ENCODE measurements at regions not wholly inside any gene's neighbourhood (a gene's known extent, or its start where the extent isn't known, plus 50 kb on each side); places are given as distances from the start of the nearest gene placed in this dataset.

DNA sequence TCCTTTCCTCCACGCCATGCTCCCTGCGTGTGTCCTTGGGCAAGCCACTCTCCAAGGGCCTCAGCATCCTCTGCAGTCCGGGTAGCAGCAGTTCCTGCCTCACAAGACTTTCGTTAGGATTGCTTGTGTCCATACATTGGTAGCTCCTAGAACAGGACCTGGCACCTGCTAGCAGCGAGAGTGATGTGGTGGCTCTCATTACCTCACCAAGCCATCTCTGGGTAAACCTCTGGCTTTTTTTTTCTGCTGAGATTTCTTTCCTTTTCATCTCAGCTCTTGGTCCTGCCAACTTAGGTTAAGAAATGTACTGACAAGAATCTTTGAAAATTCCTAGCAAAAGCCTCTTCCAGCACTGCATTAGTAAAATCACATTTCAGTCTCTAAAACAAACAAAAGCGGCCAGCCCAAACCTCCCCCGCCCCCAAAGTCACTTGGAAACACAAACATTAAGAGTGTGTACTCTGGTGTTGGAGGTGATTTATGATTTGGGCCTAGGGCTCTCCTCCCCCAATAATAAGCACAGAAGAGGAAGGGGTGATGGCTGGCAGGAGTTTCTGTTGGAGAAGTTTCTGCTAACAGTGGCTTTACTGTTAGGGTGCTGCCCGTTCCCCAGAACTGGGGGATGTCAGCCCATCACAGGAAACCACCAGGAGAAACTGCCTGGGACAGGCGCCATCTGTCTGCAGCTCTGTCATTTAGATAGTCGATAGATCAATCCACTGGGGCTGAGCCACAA lies 199.2 kb downstream of the CD83 start:
- H3K4me3 ChIP-seq (ENCODE audit: control insufficient read depth, low read depth, low read length): no peak overlapping the region
- TF ChIP-seq, protein P1, sequence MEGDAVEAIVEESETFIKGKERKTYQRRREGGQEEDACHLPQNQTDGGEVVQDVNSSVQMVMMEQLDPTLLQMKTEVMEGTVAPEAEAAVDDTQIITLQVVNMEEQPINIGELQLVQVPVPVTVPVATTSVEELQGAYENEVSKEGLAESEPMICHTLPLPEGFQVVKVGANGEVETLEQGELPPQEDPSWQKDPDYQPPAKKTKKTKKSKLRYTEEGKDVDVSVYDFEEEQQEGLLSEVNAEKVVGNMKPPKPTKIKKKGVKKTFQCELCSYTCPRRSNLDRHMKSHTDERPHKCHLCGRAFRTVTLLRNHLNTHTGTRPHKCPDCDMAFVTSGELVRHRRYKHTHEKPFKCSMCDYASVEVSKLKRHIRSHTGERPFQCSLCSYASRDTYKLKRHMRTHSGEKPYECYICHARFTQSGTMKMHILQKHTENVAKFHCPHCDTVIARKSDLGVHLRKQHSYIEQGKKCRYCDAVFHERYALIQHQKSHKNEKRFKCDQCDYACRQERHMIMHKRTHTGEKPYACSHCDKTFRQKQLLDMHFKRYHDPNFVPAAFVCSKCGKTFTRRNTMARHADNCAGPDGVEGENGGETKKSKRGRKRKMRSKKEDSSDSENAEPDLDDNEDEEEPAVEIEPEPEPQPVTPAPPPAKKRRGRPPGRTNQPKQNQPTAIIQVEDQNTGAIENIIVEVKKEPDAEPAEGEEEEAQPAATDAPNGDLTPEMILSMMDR (IDR thresholded peaks at IDR 0.05; ENCODE audit: control insufficient read depth, insufficient read depth, low read depth, low read length, missing control alignments): no peak
- no peak for DNase-seq (ENCODE audit: low read depth)

DNA sequence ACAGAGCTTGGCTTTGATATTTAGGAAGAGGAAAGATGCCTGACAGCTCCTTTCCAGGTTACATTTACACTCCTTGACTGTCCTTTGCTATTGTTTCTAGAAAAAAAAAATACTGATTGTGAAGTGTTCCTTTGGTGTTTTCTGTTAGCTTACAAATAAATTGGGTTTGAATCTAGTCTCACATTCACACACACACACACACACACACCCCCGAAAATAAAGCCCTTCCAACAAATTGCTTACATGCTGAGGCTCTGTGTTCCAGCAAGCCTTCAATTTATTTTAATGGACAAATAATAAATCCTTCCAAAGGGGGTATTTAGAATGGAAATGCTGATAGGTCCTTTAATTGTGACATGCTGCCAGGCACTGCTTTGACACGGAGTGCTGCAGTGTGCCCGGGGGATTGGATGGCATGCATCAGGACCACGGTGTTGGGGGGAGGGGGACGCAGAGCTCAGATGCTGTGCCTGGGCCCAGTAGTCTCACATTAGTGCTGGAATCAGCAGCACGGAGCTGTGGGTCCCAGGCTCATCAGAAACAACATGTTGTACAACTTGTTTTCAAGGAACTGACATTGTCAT lies 199.9 kb downstream of the CD83 start:
- no peak for DNase-seq (ENCODE audit: low read depth)
- H3K4me3 ChIP-seq (ENCODE audit: control insufficient read depth, low read depth, low read length): no peak overlapping the region
- TF ChIP-seq, protein P1 (IDR thresholded peaks at IDR 0.05; ENCODE audit: control insufficient read depth, insufficient read depth, low read depth, low read length, missing control alignments): no peak

DNA sequence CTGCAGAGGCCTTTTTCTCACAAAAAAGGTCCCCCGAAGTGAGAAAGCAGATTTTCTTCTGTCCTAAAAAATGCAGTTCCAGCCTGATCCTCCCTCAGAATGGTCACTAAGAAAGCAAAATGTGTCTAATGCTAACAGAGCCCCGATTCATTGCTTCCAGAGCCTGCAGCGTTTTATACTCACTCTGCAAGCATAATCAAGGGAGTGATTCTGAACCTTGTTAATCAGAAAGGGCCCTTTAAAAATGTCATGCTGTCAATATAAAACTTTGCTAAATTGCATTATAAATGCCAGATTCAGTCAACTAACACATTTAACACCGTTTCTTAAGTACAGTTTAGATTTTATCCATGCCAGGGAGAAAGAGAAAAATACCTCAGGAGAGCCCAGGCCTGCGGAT lies 202.8 kb downstream of the CD83 start:
- TF ChIP-seq, protein P1 (IDR thresholded peaks at IDR 0.05; ENCODE audit: control insufficient read depth, insufficient read depth, low read depth, low read length, missing control alignments): no peak
- no peak overlapping the region for H3K4me3 ChIP-seq (ENCODE audit: control insufficient read depth, low read depth, low read length)
- no peak for DNase-seq (ENCODE audit: low read depth)

DNA sequence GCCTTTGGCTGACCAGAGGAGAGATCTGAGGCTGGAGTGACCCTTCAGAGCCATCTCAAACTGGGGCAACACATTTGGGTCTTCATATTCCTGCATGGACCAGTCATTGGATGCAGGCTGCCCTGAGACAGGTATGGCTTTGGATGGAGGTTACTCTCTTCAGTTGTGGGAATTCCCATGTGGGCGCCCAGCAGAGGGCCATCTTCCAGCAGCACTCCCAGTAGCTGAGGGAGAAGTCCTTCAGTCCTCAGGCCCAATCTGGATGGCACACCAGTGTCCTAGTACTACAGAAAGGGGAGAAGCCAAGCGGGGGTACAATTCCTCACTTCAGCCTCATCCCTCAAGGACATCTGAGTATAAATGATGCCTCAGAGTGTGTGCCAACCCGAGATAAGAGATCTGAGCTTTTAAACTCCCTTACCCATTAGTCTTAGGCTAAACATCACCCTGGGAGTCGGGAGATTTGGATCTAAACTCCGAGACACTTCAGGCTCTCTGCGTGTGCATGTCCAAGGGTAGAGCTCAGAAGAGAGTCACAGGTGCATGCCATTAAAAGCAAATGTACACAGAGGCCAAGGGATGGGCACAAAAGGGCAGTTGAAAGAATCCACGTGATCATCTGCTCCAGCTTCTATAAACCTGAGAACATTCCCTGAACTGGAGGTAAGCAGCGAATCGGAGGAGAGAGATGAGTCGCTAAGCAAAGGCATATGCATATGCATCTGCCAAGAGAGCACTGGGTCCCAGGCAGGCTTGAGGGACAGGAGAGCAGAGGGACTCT lies 204.6 kb downstream of the CD83 start:
- TF ChIP-seq, protein P1 (IDR thresholded peaks at IDR 0.05; ENCODE audit: control insufficient read depth, insufficient read depth, low read depth, low read length, missing control alignments): peak; percentile 24
- no peak for DNase-seq (ENCODE audit: low read depth)

DNA sequence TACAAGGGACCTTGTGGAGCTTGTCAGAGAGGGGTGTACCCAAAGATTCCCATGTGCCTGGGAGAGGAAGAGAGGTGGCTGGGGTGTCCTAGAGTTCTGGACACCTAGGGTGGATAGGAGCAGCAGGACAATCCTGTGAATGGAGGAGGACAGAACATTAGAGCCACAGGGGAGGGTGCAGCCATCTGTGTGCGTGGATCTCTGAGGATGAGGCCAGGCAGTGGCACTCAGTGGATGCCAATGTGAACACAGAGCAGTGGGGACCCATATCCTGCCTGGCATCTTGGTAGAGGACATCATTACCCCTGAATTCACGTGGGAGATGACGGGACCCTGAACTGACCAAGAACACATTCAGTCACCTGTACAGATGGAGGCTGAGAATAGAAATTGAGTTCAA lies 205.3 kb downstream of the CD83 start:
- no peak for DNase-seq (ENCODE audit: low read depth)
- H3K4me3 ChIP-seq (ENCODE audit: control insufficient read depth, low read depth, low read length): no peak overlapping the region
- TF ChIP-seq, protein P1 (IDR thresholded peaks at IDR 0.05; ENCODE audit: control insufficient read depth, insufficient read depth, low read depth, low read length, missing control alignments): no peak

More for the DNA sequence above, 204.6 kb downstream of the CD83 start:
- H3K4me3 ChIP-seq (ENCODE audit: control insufficient read depth, low read depth, low read length): no peak overlapping the region

DNA sequence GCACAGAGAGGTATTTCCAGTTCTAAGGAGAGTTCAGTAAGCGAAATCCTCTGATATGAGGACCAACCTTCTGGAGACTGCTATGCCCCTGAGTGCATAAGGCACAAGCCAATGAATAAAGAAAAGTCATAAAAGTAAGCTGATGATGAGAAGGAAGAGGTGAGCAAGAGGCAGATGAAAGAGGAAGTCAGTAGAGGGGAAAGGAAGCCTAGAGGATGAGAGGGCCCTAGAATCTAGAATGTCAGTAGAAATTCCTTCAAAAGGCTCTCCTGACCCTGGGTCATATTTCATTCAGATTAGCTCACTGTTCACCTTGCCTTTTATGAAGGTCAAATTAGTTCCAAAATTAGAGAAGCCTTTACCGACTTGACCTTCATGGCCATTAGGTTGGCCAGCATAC lies 209.2 kb downstream of the CD83 start:
- H3K4me3 ChIP-seq (ENCODE audit: control insufficient read depth, low read depth, low read length): no peak overlapping the region
- no peak for DNase-seq (ENCODE audit: low read depth)
- TF ChIP-seq, protein P1 (IDR thresholded peaks at IDR 0.05; ENCODE audit: control insufficient read depth, insufficient read depth, low read depth, low read length, missing control alignments): no peak
